ENCODE measurements at regions not wholly inside any gene's neighbourhood (a gene's known extent, or its start where the extent isn't known, plus 50 kb on each side); places are given as distances from the start of the nearest gene placed in this dataset.

DNA sequence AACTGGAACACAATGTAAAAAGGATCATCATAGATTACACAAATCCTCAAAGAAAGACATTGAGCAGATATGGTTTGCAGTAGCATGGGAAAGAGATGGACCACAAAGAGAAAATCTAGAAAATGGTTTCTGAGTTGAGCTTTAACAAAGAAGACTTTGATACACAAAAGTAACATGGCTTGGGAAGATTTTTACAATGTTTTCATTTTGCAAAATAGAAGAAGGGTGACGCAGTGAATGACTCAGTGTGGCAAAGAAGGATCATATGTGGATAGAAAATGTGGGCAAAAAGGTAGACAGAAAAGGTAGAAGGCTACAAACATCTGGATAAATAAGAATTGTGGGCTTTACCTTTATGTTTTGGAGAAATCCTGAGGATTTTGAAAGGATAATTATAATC lies 1220.5 kb downstream of the PCDH17 start:
- no peaks in the 10 kb centered on the region for H3K27me3 ChIP-seq
- H3K9me3 ChIP-seq = no peaks in the 10 kb centered on the region
- no peak overlapping the region for H3K4me3 ChIP-seq
- no peaks in the 10 kb centered on the region for H3K36me3 ChIP-seq
- H3K4me1 ChIP-seq = no peaks in the 10 kb centered on the region
- H3K27ac ChIP-seq = no peak overlapping the region
- no peak for DNase-seq
- no peak for TF ChIP-seq CTCF (IDR thresholded peaks at IDR 0.05)
- no peak for TF ChIP-seq POLR2A (IDR thresholded peaks at IDR 0.05)
- intact Hi-C loops (cut with DNase I; ENCODE audit: low total_unique reads) = no loop called here

DNA sequence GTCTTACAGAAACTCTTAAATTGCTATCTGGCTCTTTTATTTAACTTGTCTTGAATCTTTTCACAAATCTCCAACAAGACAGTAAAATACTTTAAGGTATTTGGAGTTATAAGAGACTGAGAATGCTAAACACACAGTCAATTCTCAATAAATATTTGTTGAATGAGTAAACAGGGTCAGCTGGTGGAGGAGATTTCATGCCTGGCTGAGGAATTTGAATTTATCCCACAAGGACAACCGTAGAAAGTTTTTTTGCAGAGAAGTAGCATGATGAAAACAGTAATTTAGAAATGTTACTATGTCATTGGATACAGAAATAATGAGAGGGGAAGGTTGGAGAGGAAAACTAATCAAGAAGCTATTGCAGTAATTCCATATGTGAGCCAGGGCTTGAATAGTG lies 1223.7 kb downstream of the PCDH17 start:
- intact Hi-C loops (cut with DNase I; ENCODE audit: low total_unique reads) = no loop called here
- no peak for DNase-seq
- no peaks in the 10 kb centered on the region for H3K4me1 ChIP-seq
- H3K27me3 ChIP-seq = no peaks in the 10 kb centered on the region
- H3K9me3 ChIP-seq = no peaks in the 10 kb centered on the region
- no peak for TF ChIP-seq CTCF (IDR thresholded peaks at IDR 0.05)
- no peak for TF ChIP-seq POLR2A (IDR thresholded peaks at IDR 0.05)
- H3K36me3 ChIP-seq = no peaks in the 10 kb centered on the region
- no peak overlapping the region for H3K27ac ChIP-seq
- H3K4me3 ChIP-seq = no peak overlapping the region

DNA sequence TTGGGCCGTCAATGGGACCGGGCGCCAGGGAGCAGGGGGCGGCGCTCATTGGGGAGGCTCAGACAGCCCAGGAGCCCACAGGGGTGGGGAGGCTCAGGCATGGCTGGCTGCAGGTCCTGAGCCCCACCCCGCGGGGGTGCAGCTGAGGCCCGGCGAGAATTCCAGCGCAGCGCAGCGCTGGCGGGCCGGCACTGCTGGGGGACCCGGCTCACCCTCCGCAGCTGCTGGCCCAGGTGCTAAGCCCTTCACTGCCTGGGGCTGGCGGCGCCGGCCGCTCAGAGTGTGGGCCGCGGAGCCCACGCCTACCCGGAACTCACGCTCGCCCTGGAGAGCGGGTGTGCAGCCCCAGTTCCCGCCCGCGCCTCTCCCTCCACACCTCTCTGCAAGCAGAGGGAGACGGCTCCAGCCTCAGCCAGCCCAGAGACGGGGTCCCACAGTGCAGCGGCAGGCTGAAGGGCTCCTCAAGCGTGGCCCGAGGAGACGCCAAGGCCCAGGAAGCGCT lies 1227.4 kb downstream of the PCDH17 start:
- Histone ChIP-seq H3K27ac (no peak overlapping the region), H3K9me3 (no peaks in the 10 kb centered on the region), H3K4me1 (no peaks in the 10 kb centered on the region), H3K27me3 (no peaks in the 10 kb centered on the region), H3K4me3 (no peak overlapping the region), H3K36me3 (no peaks in the 10 kb centered on the region)
- no peak for TF ChIP-seq CTCF (IDR thresholded peaks at IDR 0.05)
- no peak for TF ChIP-seq POLR2A (IDR thresholded peaks at IDR 0.05)
- DNase-seq = no peak
- intact Hi-C loops (cut with DNase I; ENCODE audit: low total_unique reads) = no loop called here

GRCh38 chr13:58865286-58865685 lies 1233.7 kb downstream of the PCDH17 start:
- TF ChIP-seq POLR2A (IDR thresholded peaks at IDR 0.05) (no peak), CTCF (IDR thresholded peaks at IDR 0.05) (no peak)
- Histone ChIP-seq H3K27ac (no peak overlapping the region), H3K4me1 (no peaks in the 10 kb centered on the region), H3K4me3 (no peak overlapping the region), H3K36me3 (no peaks in the 10 kb centered on the region), H3K9me3 (no peaks in the 10 kb centered on the region), H3K27me3 (no peaks in the 10 kb centered on the region)
- intact Hi-C loops (cut with DNase I; ENCODE audit: low total_unique reads) = no loop called here
- DNase-seq = no peak

- H3K27ac ChIP-seq = no peak overlapping the region
Observed at GRCh38 chr13:58869566-58869965, 1238.0 kb downstream of the PCDH17 start.

More at GRCh38 chr13:58869566-58869965, 1238.0 kb downstream of the PCDH17 start:
- TF ChIP-seq POLR2A (IDR thresholded peaks at IDR 0.05) = no peak
- no peak for TF ChIP-seq CTCF (IDR thresholded peaks at IDR 0.05)
- DNase-seq = no peak
- Histone ChIP-seq H3K4me1 (no peaks in the 10 kb centered on the region), H3K36me3 (no peaks in the 10 kb centered on the region), H3K27me3 (no peaks in the 10 kb centered on the region), H3K9me3 (no peaks in the 10 kb centered on the region), H3K4me3 (no peak overlapping the region)
- intact Hi-C loops (cut with DNase I; ENCODE audit: low total_unique reads) = no loop called here
